ENCODE measurements at regions not wholly inside any gene's neighbourhood (a gene's known extent, or its start where the extent isn't known, plus 50 kb on each side); places are given as distances from the start of the nearest gene placed in this dataset.
"Not testable (repeated sequence)": the region's sequence is repeated elsewhere in the genome, so short reads cannot be mapped to it uniquely, and the experiment has no call there.

DNA sequence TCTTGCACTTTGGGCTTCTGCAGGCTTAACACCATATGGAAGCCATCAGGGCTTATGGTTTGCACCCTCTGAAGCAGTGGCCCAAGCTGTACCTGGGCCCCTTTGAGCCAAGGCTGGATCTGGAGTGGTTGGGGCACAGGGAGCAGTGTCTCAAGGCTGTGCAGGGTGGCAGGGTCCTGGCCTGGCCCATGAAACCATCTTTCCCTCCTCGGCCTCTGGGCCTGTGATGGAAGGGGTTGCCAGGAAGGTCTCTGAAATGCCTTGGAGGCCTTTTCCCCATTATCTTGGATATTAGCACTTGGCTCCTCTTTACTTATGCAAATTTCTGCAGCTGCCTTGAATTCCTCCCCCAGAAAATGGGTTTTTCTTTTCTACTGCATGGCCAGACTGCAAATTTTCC lies 134.7 kb upstream of the USP9X start:
- DNase-seq (ENCODE audit: low read depth): no peak

DNA sequence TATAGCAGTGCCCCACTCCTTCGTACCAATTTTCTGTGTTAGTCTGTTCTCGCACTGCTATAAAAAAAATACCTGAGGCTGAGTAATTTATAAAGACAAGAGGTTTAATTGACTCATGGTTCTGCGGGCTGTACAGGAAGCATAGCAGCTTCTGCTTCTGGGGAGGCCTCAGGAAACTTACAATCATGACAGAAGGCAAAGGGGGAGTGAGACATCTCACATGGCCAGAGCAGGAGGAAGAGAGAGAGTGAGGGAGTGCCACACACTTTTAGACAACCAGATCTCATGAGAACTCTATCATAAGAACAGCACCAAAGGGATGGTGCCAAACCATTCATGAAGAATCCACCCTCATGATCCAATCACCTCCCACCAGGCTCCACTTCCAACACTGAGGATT lies 133.8 kb upstream of the USP9X start:
- not testable (repeated sequence) for DNase-seq (ENCODE audit: low read depth)

DNA sequence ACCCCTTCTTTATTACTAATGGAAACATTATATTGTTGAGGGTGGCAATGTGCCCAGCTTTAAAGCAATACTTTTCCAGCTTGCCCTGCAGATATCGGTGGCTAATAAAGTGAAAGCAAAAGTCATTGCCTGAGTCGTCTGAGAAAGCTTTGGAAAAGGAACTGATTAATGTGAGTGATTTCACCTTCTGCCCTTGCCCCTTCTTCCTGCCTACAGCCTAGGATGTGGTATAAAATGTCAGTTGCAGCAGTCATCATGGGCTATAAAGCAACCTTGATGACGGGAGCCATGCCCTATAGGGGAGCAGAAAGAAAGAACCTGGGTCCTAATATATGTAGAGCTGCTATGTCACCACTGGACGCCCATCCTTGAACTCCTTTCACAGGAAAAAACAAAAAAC lies 132.4 kb upstream of the USP9X start:
- no peak for DNase-seq (ENCODE audit: low read depth)

DNA sequence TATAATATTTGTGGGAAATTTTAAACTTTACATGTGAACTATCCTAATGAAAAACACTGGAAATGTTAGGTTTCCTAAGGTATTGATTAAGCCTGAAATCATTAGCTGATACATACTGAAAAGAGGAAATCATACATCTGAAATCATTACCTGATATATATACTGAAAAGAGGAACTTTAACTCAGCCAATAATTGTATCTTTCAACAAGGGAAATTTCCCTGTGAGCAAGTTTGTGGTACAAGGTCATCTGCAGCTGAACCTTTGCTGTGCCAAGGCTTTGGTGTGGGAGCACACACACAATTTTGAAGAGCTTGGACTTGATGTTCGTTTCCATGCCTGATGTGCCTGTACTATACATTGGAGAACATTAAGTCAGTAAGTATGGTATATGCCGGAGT lies 131.9 kb upstream of the USP9X start:
- no peak for DNase-seq (ENCODE audit: low read depth)

DNA sequence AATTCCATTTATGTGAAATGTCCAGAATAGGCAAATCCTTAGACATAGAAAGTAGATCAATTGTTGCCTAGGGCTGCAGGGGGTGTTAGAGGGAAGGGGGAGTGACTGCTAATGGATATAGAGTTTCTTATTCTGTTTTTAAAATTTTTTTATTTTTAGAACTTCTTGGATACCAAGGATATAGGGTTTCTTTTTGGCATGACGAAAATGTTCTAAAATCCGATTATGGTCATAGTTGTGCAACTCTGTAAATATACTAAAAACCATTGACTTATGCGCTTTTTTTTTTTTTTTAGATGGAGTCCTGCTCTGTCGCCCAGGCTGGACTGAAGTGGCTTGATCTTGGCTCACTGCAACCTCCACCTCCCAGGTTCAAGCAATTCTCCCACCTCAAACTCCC lies 125.2 kb upstream of the USP9X start:
- no peak for DNase-seq (ENCODE audit: low read depth)

DNA sequence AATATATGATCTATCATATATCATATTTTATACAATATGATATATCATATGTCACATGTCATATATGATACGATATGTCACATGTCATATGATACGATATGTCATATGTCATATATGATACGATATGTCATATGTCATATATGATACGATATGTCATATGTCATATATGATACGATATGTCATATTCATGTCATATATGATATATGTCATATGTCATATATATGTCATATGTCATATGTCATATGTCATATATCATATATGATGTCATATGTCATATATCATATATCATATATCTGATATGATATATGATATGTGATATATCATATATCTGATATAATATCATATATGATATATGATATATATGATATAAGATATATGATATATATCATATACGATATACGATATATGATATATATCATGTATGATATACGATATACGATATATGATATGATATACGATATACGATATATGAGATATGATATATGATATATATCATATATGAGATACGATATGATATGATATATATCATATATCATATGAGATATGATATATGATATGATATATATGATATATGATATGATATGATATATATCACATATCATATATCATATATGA lies 122.3 kb upstream of the USP9X start:
- DNase-seq (ENCODE audit: low read depth): no peak

DNA sequence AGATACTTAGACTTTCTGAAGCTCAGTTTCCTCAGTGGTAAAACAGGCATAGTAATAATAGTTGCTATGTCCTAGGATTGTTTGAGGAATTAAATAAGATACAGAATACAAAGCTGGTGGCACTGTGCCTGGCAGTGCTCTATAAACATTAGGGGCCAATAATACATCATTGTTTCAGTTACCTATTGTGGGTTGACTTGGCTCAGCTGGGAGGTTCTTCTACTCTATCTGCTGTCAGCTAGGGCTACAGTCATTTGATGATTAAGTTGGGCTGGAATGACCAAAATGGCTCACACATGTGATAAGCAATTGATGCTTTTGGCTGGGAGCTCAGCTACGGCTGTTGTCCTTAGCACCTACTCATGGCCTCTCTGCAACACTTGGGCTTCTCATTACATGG lies 121.2 kb upstream of the USP9X start:
- no peak for DNase-seq (ENCODE audit: low read depth)

DNA sequence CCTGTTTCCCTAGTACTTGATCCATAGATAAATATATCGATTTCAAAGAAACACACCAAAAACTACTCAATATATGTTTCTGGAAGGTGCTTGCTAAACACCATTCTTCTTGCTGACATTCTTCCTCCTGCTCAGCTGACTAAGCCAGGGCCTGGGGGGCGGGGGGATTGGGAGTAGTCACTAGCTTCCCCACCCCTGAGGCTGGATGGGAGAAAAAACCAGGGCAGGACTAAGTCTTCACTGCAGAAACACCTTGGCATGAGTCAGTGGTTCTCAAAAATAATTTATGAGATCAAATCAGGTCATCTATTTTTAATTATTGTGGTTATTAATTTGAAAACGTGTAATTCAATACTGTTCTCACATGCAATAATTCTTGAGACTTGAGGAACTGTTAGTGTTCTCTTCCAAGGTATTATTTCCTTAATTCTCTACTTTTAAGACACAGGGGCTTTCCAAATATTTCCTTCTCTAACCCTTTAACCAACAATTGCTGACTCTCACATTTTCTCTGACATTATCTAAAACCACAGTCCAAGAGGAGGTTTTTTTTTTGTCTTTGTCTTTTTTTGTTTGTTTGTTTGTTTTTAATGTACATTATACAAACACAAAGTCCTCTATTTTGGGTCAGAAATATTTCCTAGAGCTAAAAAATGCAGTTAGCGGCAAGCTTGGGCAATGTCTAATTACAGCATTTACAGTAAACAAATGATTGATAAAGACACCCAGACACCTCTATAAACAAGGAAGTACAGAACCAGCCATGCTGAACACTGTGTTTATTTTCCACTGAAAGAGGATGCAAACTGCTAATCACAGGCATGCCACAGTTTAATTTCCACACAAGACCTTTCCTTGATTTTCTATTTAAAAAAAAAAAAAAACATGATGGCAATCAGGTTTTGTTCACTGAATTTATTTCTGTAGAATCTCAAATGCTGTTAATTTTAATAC lies 120.3 kb upstream of the USP9X start:
- no peak for DNase-seq (ENCODE audit: low read depth)

DNA sequence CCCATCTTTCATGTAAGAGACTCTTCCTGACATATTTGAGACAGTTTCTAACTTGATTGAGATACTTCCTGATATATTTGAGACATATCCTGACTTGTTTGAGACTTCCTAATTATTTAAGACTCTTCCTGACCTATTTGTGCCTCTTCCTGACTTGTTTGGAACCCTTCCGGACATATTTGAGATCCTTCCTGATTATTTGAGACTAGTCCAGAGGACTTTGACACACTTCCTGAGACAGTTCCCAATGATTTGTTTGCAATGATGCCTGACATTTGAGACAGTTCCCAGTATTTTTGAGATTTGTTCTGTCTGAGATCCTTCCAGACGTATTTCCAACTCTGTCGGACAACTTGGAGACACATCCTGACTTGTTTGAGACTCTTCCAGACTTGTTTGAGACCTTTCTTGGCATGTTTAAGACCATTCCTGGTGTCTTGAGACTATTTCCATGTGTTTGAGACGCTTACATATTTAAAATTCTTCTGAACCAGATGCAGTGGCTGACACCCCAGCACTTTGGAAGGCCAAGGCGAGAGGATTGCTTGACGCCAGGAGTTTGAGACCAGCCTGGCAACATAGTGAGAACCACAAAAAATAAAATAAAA lies 118.9 kb upstream of the USP9X start:
- DNase-seq (ENCODE audit: low read depth): no peak

DNA sequence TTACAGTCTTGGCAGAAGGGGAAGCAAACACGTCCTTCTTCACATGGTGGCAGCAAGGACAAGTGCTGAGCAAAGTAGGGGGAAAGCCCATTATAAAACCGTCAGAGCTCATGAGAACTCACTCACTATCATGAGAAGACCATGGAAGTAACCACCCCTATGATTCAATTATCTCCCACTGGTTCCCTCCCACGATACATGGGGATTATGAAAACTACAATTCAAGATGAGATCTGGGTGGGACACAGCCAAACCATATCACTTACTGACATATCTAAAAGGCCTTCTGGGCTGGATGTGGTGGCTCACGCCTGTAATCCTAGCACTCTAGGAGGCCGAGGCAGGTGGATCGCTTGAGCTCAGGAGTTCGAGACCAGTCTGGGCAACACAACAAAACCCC lies 117.1 kb upstream of the USP9X start:
- no peak for DNase-seq (ENCODE audit: low read depth)

DNA sequence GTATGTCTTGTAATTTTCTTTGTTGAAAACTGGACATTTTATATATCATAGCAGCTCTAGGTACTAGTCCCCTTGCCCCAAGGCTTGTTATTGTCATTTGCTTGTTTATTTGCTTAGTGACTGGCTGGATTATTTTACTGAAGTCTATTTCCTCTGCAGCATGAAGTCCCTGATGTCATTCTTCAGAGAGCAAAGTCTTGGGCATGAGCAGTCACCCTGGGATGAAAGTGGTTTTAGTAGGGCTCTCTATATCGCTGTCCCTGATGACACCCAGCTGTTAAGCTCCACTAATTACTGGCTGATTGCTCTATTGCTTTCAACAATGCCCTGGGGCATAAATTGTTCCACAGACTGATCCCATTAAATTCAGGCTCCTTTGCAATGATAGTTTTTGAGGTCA lies 113.5 kb upstream of the USP9X start:
- no peak for DNase-seq (ENCODE audit: low read depth)

DNA sequence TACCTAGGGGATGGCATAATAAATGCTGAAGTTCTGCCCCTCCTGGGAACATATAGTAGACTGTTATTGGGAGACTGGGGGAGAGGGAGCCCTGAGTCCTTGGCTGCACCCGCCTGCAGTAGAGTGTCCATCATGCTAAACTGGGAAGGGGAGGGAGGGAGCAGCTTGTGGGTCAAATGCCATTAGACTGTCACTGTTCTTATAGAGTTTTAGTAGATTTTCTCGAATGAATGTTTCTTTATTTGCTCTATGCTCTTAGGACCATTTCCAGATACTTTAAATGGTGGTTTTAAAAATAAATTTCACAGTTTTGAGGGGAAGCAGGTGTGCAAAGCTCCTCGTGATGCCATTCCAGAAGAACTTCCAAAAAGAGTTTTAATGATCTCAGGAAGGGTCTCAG lies 111.6 kb upstream of the USP9X start:
- DNase-seq (ENCODE audit: low read depth): no peak

DNA sequence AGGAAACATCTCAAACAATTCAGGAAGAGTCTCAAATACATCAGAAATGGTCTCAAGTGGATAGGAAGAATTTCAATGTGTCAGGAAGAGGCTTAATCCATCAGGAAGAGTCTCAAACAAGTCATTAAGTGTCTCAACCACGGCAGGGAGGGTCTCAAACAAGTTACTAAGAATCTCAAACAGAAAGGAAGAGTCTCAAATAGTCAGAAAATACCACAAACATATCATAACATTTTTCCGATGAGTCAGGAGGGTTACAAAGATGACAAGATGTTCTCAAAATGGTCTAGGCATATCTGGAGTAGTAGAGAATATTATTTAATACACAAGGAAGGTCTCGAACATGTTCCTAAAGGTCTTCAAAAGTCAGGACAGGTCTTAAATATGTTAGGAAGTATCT lies 109.3 kb upstream of the USP9X start:
- DNase-seq (ENCODE audit: low read depth): peak; percentile 27

DNA sequence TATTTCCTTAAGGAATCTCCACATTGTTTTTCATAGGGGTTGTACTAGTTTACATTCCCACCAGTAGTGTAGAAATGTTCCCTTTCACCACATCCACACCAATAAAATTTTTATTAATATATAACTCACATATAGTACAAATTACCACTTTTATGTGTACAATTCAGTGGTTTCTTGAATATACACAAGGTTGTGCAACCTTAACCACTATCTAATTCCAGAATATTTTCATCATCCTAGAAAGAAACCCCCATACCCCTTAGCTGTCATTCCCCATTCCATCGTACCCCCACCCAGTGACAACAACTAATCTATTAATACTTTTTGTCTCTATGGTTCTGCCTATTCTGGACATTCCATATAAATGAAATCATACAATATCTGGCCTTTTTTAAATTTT lies 108.3 kb upstream of the USP9X start:
- DNase-seq (ENCODE audit: low read depth): peak; percentile 9

DNA sequence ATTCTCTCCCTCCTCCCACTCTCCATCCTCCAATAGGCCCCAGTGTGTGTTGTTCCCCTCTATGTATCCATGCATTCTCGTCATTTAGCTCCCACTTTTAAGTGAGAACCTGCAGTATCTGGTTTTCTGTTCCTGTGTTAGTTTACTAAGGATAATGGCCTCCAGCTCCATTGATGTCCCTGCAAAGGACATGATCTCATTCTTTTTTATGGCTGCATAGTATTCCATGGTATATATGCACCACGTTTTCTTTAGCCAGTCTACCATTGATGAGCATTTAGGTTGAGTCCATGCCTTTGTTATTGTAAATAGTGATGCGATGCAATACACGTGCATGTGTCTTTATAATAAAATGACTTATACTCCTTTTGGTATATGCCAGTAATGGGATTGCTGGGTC lies 100.3 kb upstream of the USP9X start:
- no peak for DNase-seq (ENCODE audit: low read depth)

DNA sequence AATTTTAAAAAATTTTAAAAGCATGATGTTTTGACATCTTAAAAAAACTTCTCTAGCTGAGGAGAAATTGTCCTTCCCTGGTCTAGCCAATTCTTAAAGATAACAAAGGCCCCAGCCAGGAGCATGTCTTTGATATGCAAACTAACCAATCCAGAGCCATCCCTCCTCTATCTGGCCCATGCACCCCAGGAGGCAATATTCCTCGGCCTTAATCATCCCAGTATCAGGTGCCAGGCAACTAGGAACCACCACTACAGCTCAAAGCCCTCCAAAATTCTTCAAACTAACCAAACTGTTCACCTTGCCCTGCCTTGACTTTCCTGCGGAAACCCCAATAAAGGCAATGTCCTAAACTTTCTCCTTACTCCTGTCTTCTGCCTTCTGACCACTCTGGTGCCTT lies 97.8 kb upstream of the USP9X start:
- DNase-seq (ENCODE audit: low read depth): no peak

DNA sequence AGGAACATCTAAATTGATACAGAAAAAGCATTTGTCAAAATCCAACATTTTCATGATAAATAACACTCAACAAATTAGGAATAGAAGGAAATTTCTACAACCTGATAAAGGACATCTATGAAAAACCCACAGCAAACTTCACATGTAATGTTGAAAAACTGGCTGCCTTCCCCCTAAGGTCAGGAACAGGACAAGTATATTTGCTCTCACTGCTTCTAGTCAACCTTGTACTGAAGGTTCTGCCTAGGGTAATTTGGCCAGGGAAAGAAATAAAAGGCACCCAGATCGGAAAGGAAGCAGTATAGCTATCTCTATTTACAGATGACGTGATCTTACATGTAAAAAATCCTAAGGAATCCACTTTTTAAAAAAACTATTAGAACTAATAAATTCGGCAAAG lies 97.1 kb upstream of the USP9X start:
- DNase-seq (ENCODE audit: low read depth): no peak

DNA sequence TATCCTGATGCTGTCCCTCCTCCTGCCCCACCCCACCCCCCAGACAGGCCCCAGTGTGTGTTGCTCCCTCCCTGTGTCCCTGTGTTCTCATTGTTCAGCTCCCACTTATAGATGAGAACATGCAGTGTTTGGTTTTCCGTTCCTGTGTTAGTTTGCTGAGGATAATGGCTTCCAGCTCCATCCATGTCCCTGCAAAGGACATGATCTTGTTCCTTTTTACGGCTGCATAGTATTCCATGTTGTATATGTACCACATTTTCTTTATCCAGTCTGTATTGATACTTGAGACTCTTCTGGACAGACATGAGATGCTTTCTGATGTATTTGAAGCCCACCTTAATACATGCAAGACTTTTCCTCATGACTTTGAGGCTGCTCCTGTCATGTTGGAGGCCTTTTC lies 91.8 kb upstream of the USP9X start:
- DNase-seq (ENCODE audit: low read depth): not testable (repeated sequence)

DNA sequence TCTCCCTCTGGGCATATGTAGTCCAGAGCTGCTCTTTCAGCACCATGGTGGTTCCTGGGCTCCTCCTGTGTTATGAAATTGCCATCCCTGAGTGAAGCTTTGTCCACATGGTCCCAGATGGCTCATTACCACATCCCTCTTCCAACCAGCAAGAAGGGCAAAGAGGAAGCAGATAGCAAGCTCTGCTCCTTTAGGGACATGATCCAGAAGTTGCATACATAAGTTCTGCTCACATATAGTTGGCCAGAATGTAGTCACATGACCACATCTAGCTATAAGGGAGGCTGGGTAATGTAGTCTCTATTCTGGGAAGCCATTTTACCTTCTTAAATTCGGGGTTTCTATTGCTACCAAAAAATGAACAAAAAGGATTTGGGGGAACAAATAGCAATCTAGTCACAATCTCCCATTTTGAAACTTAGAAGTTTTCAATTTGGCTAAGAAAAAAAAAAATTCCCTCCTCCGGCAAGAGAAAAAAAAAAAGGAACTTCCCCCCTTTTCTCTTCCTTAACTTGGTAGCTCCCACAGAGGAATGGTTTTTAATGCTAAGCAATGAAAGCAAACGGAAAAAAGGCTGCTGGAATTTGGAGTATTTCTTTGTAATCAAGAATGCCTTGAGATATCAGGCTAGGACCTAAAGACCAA lies 88.2 kb upstream of the USP9X start:
- DNase-seq (ENCODE audit: low read depth): peak; percentile 94

DNA sequence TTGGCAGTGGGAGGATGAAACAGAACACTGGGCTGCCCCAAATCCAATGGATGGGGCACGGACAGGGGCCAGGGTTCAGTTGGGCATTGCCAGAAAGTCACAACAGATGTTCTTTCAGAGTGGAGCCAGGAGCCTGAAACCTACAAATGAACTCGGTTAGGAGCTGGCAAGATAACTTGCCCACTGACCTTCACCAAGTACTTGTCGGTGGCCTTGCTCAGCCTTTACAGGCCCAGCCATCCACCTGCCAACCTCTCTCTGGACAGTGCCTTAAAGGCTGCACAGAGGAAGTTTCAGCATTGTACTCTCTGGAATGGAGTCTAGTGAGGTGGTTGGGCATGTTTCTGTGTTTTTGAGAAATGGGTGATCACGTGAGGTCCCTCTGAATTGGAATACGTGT lies 87.1 kb upstream of the USP9X start:
- DNase-seq (ENCODE audit: low read depth): no peak

DNA sequence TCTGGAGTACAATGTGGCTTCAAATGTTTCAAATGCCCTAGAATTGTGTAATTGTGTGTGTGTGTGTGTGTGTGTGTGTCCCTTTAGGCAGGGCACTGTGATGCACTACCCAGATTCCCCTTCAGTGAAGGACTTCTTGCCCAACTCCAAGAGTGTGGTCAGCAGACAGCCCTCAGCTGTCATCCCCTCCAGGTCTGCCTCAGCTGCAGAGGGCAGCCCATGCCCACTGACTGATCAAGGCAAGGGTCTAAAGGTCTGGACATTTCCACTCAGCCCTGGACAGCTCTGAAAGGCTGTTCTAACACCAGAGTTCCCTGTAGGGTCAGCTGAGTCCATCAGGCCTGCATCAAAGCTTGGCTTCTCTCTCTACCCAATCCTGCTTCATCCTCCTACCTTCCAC lies 83.9 kb upstream of the USP9X start:
- peak; percentile 75 for DNase-seq (ENCODE audit: low read depth)

DNA sequence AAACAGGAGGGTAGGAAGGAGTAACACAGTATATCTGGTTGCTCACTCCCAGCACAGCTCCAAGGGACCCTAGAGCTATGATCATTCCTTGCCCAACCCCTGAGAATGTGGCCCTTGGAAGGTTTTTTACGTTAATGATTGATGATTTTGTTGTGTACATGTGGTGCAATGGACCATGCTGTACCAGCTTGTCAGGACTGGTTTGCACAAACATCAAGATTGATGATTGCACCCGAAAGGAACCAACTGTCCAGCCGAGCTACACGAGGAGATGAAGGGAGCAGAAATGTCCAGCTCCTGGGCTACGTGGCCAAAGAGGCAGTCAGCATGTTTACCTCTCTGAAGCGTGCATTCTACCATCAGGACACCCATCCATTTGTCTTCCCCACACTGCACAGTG lies 83.2 kb upstream of the USP9X start:
- DNase-seq (ENCODE audit: low read depth): peak; percentile 88

Measured in amniotic epithelial cell (primary cell).